ENCODE measurements at regions not wholly inside any gene's neighbourhood (a gene's known extent, or its start where the extent isn't known, plus 50 kb on each side); places are given as distances from the start of the nearest gene placed in this dataset.

- no peak for TF ChIP-seq POLR2A (IDR thresholded peaks at IDR 0.05)
- no peak for TF ChIP-seq CTCF (IDR thresholded peaks at IDR 0.05)
Measured at GRCh38 chr10:128316121-128316726, 190.0 kb upstream of the MKI67 start.

Measured in uterus (tissue), 2 donors.